ENCODE measurements at regions not wholly inside any gene's neighbourhood (a gene's known extent, or its start where the extent isn't known, plus 50 kb on each side); places are given as distances from the start of the nearest gene placed in this dataset.

DNA sequence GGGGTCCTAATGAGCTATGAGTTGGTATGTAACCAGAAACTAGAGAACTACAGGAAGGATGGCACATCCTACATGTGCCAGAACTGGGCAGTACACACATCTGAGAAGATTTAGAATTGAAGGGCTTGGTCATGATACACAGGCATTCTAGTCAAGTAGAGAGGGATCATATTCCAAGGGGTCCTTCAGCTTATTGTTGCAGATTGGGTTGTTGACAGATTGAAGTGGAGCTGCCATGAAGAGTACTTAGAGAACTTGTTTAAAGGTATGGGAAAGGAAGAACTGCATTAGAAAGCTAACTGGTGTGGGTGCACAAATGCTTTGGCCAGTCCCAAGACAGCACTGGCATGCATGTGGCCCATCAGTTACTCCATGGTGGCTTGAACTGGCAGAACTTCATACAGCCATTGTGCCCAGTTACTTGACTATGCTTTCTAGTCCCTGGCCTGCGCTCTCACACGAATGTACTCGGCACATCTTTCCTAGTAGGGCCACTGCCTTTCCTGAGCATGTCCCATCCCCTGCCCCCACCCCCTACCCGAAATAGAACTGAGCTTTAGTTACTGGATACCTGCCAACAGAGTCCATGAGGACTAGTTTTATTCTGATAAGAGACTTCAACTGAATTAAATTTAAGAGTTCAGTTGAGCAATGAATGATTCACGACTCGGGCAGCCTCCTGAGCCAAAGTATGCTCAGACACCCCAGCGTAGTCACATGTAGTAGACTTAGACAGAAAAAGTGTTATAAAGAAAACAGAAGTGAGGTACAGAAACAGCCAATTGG lies 64.0 kb downstream of the CCNG2 start:
- TF ChIP-seq ZFX (IDR thresholded peaks at IDR 0.05; ENCODE audit: borderline replicate concordance) = no peak
- TF ChIP-seq, protein P1, sequence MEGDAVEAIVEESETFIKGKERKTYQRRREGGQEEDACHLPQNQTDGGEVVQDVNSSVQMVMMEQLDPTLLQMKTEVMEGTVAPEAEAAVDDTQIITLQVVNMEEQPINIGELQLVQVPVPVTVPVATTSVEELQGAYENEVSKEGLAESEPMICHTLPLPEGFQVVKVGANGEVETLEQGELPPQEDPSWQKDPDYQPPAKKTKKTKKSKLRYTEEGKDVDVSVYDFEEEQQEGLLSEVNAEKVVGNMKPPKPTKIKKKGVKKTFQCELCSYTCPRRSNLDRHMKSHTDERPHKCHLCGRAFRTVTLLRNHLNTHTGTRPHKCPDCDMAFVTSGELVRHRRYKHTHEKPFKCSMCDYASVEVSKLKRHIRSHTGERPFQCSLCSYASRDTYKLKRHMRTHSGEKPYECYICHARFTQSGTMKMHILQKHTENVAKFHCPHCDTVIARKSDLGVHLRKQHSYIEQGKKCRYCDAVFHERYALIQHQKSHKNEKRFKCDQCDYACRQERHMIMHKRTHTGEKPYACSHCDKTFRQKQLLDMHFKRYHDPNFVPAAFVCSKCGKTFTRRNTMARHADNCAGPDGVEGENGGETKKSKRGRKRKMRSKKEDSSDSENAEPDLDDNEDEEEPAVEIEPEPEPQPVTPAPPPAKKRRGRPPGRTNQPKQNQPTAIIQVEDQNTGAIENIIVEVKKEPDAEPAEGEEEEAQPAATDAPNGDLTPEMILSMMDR (IDR thresholded peaks at IDR 0.05) = no peak
- no peak overlapping the region for H3K27ac ChIP-seq

DNA sequence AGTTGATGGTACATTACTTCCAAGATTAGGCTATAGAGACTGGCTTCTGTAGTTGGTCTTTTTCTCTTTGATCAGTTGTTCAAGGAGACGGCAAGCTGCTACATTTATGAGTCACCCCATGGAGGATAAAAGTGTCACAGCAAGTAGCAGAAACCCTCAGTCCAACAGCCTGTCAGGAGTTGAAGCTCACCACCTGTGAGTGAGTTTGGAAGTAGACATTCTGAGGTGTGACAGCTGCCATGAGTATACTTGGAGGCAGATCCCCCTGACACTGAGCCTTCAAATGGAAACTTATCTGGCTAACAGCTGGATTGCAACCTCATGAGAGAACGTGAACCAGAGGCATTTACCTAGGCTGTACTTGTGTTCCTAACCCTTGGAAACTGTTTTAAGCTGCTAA lies 68.0 kb downstream of the CCNG2 start:
- H3K27ac ChIP-seq = no peak overlapping the region
- no peak for TF ChIP-seq ZFX (IDR thresholded peaks at IDR 0.05; ENCODE audit: borderline replicate concordance)
- TF ChIP-seq, protein P1 (IDR thresholded peaks at IDR 0.05) = no peak

DNA sequence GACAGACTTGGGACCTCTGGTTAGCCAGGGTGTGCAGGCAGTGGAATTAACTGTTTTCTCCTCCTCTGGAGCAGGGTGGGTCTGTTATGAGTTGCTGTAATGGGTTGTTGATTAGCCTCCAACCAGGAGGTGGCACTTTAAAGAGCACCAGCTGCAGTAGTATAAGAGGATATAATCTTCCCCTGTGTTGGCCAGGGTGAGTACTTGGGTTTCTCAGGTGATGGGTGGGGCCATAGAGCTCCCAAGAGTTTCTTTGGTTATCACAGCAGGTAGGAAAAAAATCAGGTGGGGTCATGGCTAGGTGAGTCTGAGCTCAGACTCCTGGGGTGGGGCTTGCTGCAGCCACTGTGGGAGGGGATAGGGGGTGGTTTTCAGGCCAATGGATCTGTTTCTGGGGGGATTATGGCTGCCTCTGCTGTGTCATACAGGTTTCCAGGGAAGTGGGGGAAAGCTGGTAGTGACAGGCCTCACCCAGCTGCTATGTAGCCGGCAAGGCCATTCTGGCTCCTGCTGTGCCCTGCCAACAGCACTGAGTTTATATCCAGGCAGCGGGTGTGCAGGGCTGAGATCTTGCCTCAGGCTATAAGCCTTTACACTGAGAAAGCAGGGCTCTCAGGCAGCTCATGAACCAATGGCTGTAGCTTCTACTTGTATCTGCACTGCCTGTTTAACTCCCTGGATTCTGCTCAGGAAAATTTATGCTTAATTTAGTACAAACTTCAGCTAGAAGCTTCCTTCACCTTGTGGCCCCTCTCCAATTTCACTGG lies 70.1 kb downstream of the CCNG2 start:
- H3K27ac ChIP-seq = no peak overlapping the region
- TF ChIP-seq, protein P1 (IDR thresholded peaks at IDR 0.05) = no peak
- TF ChIP-seq ZFX (IDR thresholded peaks at IDR 0.05; ENCODE audit: borderline replicate concordance) = no peak

DNA sequence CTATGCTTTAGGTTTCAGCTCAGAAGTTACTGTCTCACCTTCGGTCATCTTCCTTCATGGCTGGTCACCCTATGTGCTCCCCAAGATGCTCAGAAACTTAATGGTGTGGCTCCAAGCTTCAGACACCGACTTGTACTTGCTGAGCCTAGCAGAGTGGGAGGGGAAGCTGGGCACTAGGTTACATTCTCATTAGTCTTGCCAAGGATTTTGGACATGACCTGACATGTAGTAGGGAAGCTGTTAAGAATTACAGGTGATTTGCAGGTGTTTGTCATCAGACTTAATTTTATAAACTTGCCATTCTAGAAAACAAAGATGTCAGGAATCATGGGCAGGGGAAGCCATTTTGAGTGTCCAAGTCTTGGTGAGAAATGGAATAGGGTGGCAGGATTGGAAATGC lies 72.4 kb downstream of the CCNG2 start:
- H3K27ac ChIP-seq = no peak overlapping the region
- TF ChIP-seq, protein P1 (IDR thresholded peaks at IDR 0.05) = no peak
- no peak for TF ChIP-seq ZFX (IDR thresholded peaks at IDR 0.05; ENCODE audit: borderline replicate concordance)

DNA sequence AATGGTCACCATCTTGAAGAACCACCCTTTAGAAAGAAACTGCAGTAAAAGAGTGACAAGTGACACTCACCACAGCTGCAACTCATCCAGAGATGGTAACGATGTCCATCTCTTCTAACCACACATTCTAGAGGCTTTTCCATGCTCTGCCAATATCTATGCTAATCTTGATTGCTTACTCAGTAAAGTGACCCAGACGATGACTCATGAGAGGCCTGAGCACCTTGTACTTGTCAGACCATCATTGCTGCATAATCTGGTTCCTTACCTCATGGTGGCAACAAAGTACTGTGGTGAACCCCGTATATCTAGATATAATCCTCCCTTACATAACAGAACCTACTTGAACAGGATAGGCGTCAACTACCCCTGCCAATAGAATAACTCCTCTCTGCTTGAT lies 75.6 kb downstream of the CCNG2 start:
- no peak overlapping the region for H3K27ac ChIP-seq
- no peak for TF ChIP-seq ZFX (IDR thresholded peaks at IDR 0.05; ENCODE audit: borderline replicate concordance)
- TF ChIP-seq, protein P1 (IDR thresholded peaks at IDR 0.05) = no peak

DNA sequence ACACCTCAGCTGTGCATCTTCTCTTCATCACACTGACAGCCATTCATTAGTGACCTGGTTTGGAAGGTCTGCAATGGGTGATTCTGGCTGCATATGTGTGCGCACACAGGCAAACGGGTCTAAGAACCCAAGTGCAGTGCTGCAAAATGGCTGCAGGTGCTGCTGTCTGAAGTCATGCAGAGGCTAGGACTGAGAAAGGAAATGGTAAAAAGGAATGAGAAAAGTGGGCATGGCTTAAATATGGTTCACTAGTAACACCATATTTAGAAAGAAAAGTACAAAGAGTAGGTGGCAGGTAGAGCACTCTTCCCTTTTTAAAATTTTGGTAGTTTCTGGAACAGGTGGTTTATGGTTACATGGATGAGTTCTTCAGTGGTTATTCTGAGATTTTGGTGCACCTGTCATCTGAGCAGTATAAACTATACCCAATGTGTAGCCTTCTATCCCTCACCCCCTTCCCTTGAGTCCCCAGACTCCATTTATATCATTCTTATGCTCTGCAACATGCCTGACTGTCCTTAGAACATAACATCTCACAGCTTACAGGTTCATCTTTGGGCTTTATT lies 78.4 kb downstream of the CCNG2 start:
- TF ChIP-seq ZFX (IDR thresholded peaks at IDR 0.05; ENCODE audit: borderline replicate concordance) = no peak
- TF ChIP-seq, protein P1 (IDR thresholded peaks at IDR 0.05) = no peak

DNA sequence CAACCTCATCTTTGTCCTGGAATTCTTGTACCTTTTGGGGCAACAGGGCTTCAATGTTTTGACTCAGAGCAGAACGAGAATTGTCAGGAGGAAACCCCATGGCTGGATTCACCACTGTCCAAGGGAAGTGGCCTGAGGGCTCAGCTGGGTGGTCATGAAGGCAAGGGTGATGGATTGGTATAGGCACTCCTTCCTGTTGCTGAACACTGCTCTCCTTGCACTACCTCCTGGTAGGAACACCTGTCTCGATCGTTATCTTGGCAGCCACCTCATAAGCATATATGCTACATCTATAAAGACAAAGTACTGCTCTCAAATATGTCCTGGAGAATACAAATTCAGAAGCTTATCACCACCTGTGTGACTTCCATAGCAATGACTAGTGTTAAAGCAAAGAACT lies 79.8 kb downstream of the CCNG2 start:
- no peak for TF ChIP-seq ZFX (IDR thresholded peaks at IDR 0.05; ENCODE audit: borderline replicate concordance)
- TF ChIP-seq, protein P1 (IDR thresholded peaks at IDR 0.05) = no peak
- no peak overlapping the region for H3K27ac ChIP-seq

More for the DNA sequence above, 78.4 kb downstream of the CCNG2 start:
- no peak overlapping the region for H3K27ac ChIP-seq

Measured in 22Rv1 (cell line).